Endothelial cell of umbilical vein (primary cell): ENCODE measurements at regions not wholly inside any gene's neighbourhood (a gene's known extent, or its start where the extent isn't known, plus 50 kb on each side); places are given as distances from the start of the nearest gene placed in this dataset.

Experiments used
- BruUV-seq: library from RNA; stranded (reverse); fragments of 400-500 nt; replicated peaks from 2 replicates; lab custom pipeline; 2021; lab: Mats Ljungman, UMichigan
- CTCF ChIA-PET: fragments of 300-600, 350-600 bp; sonication (Branson Sonifier 250); formaldehyde crosslinking; loops from one replicate; lab custom pipeline; 2021; ENCODE audit warnings: antibody characterized with exemption, inconsistent platforms; lab: Charles Lee
- POLR2A ChIA-PET: fragments of 300-600, 350-600 bp; sonication (Branson Sonifier 250); formaldehyde crosslinking; loops from one replicate; lab custom pipeline; 2021; ENCODE audit warnings: antibody characterized with exemption, inconsistent platforms; lab: Charles Lee
- DNase-seq: peaks from one replicate; pipeline ENCODE4 v3.0.0-alpha.2; 2011; ENCODE audit warnings: low read depth, low spot score
- FAIRE-seq: peaks from 2 replicates; lab custom pipeline; 2011; peaks lifted over from hg19 to GRCh38; lab: Jason Lieb, UNC
- H2AFZ ChIP-seq: 2 replicates; pipeline ENCODE4 v1.6.0; 2012; ENCODE audit warnings: low read depth, low read length, control low read depth, inconsistent platforms
- H3K27ac ChIP-seq: 2 replicates; pipeline ENCODE4 v1.5.1; 2011; ENCODE audit warnings: low read depth, mild to moderate bottlenecking, control low read depth, low read length, moderate library complexity; ENCODE audit not compliant: insufficient read depth
- H3K27me3 ChIP-seq, 2 experiments: 2 replicates each; pipeline versions ENCODE4 v1.6.0 to v1.6.1; 2011; ENCODE audit warnings: low read length in 2 of 2, mixed read lengths in 1 of 2; ENCODE audit not compliant: control insufficient read depth in 2 of 2, insufficient read depth in 2 of 2
- H3K36me3 ChIP-seq, 2 experiments: 2 replicates in 1 of 2; 3 replicates in 1 of 2; pipeline ENCODE4 v1.5.1; 2011; ENCODE audit warnings: low read length in 2 of 2, mild to moderate bottlenecking in 1 of 2, moderate library complexity in 1 of 2; ENCODE audit not compliant: control insufficient read depth in 2 of 2, insufficient read depth in 2 of 2; ENCODE audit errors: extremely low read depth in 1 of 2
- H3K4me1 ChIP-seq: 3 replicates; pipeline ENCODE4 v1.5.1; 2011; ENCODE audit warnings: mild to moderate bottlenecking, low read length; ENCODE audit not compliant: control insufficient read depth, insufficient read depth; ENCODE audit errors: extremely low read depth
- H3K4me2 ChIP-seq: 2 replicates; pipeline ENCODE4 v1.6.1; 2011; ENCODE audit warnings: low read length, control low read depth, mixed read lengths; ENCODE audit not compliant: insufficient read depth
- H3K4me3 ChIP-seq, 3 experiments: fragments of 200-600 bp in 1 of 3; sonication (generic), shearing (Covaris generic) in 1 of 3; replicated peaks in 1 of 3; 2 replicates each; pipeline ENCODE4 v1.5.1; 2011 to 2016; ENCODE audit warnings: control low read depth in 3 of 3, low read length in 3 of 3, mild to moderate bottlenecking in 2 of 3, inconsistent platforms in 1 of 3, low read depth in 1 of 3, moderate library complexity in 1 of 3; ENCODE audit not compliant: insufficient read depth in 1 of 3
- H3K79me2 ChIP-seq: 2 replicates; pipeline ENCODE4 v1.6.0; 2012; ENCODE audit warnings: low read length, inconsistent platforms; ENCODE audit not compliant: control insufficient read depth, insufficient read depth
- H3K9ac ChIP-seq: replicated peaks from 2 replicates; pipeline ENCODE3; 2011; ENCODE audit warnings: low read length, control low read depth; ENCODE audit not compliant: insufficient read depth; ENCODE audit errors: extremely low read depth
- H3K9me1 ChIP-seq: replicated peaks from 3 replicates; pipeline ENCODE4 v1.6.0; 2011; ENCODE audit warnings: mild to moderate bottlenecking, low read length; ENCODE audit not compliant: control insufficient read depth, insufficient read depth; ENCODE audit errors: extremely low read depth
- H3K9me3 ChIP-seq: replicated peaks from 2 replicates; pipeline ENCODE4 v1.5.1; 2012; ENCODE audit warnings: low read length, inconsistent platforms; ENCODE audit not compliant: control insufficient read depth, insufficient read depth
- H4K20me1 ChIP-seq: replicated peaks from 2 replicates; pipeline ENCODE3; 2011; ENCODE audit warnings: mild to moderate bottlenecking, low read length; ENCODE audit not compliant: control insufficient read depth, insufficient read depth; ENCODE audit errors: extremely low read depth
- EZH2 ChIP-seq: IDR thresholded peaks from 2 replicates; pipeline ENCODE4 v1.6.1; 2012; ENCODE audit warnings: borderline replicate concordance, low read depth, mild to moderate bottlenecking, moderate library complexity, low read length, inconsistent platforms; ENCODE audit not compliant: severe bottlenecking
- FOS ChIP-seq: IDR thresholded peaks from 2 replicates; pipeline ENCODE4 v1.6.1; 2011; ENCODE audit warnings: mild to moderate bottlenecking, low read length, moderate library complexity, borderline replicate concordance; ENCODE audit not compliant: insufficient read depth
- GATA2 ChIP-seq: IDR thresholded peaks from 2 replicates; pipeline ENCODE4 v1.7.0; 2011; ENCODE audit warnings: low read depth, mild to moderate bottlenecking, moderate library complexity, mixed read lengths, low read length; ENCODE audit not compliant: insufficient read length, insufficient read depth
- JUN ChIP-seq: IDR thresholded peaks from 2 replicates; pipeline ENCODE4 v1.6.1; 2011; ENCODE audit warnings: borderline replicate concordance, low read depth; ENCODE audit not compliant: insufficient read length, insufficient read depth
- MYC ChIP-seq: IDR thresholded peaks from one replicate; pipeline ENCODE4 v1.6.1; 2011; ENCODE audit warnings: mild to moderate bottlenecking, low read depth, low read length
- POLR2A ChIP-seq: IDR thresholded peaks from 2 replicates; pipeline ENCODE4 v1.6.1; 2012; ENCODE audit warnings: low read depth, mild to moderate bottlenecking, control low read depth, low read length
- POLR2AphosphoS5 ChIP-seq: IDR thresholded peaks from 2 replicates; pipeline ENCODE4 v1.6.1; 2012; ENCODE audit warnings: low read depth, mild to moderate bottlenecking, control low read depth, low read length, moderate library complexity; ENCODE audit not compliant: insufficient read depth
- dilution Hi-C: fragments of 300-500 bp; cut with MboI; formaldehyde crosslinking; loops from one replicate; pipeline ENCODE4 v1.15.0; 2019; ENCODE audit warnings: low sequenced_read_pairs; ENCODE audit not compliant: extremely low pct_ligation_motif_present
- intact Hi-C: fragments of 100-400 bp; cut with micrococcal nuclease; formaldehyde crosslinking; loops from one replicate; pipeline ENCODE4 v1.10.0; 2022
- TF ChIP-seq, protein P1 (sequence below), 2 donors: IDR thresholded peaks; 1 replicate in 1 of 2; 2 replicates in 1 of 2; pipeline ENCODE4 v1.5.1; 2011; ENCODE audit warnings: low read length in 2 of 2, mild to moderate bottlenecking in 2 of 2, moderate library complexity in 2 of 2, control low read depth in 1 of 2, inconsistent platforms in 1 of 2, low read depth in 1 of 2; ENCODE audit not compliant: insufficient read depth in 1 of 2; ENCODE audit errors: extremely low read depth in 1 of 2
- TF ChIP-seq, protein P2 (sequence below): IDR thresholded peaks from 2 replicates; pipeline ENCODE4 v1.6.1; 2011; ENCODE audit not compliant: insufficient read depth, insufficient read length

DNA sequence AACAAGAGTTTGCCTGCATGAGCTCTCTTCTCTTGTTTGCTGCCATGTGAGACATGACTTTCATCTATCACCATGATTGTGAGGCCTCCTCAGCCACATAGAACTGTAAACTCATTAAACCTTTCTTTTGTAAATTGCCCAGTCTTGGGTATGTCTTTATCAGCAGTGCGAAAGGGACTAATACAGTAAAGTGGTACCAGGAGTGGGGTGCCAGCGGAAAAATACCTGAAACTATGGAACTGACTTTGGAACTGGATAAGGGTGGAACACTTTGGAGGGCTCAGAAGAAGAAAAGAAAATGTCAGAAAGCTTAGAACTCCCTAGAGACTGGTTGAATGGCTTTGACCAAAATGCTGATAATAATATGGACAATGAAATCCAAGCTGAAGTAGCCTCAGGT is 260.9 kb downstream of the DSC3 start:
- dilution Hi-C loops = no loop called here
- CTCF ChIA-PET = no interaction called here

More for the DNA sequence above, 260.9 kb downstream of the DSC3 start:
- Histone ChIP-seq H2AFZ (no peak overlapping the region), H3K79me2 (no peaks in the 10 kb centered on the region), H4K20me1 (no peaks in the 10 kb centered on the region), H3K9me3 (peaks cover 2% of the 10 kb centered on the region), H3K27ac (no peak overlapping the region), H3K9me1 (no peaks in the 10 kb centered on the region), H3K36me3 (no peaks in the 10 kb centered on the region), H3K4me3 (no peak overlapping the region), H3K4me2 (no peak overlapping the region), H3K27me3 (no peaks in the 10 kb centered on the region), H3K4me1 (no peaks in the 10 kb centered on the region), H3K9ac (no peak overlapping the region)
- TF ChIP-seq, protein P1, sequence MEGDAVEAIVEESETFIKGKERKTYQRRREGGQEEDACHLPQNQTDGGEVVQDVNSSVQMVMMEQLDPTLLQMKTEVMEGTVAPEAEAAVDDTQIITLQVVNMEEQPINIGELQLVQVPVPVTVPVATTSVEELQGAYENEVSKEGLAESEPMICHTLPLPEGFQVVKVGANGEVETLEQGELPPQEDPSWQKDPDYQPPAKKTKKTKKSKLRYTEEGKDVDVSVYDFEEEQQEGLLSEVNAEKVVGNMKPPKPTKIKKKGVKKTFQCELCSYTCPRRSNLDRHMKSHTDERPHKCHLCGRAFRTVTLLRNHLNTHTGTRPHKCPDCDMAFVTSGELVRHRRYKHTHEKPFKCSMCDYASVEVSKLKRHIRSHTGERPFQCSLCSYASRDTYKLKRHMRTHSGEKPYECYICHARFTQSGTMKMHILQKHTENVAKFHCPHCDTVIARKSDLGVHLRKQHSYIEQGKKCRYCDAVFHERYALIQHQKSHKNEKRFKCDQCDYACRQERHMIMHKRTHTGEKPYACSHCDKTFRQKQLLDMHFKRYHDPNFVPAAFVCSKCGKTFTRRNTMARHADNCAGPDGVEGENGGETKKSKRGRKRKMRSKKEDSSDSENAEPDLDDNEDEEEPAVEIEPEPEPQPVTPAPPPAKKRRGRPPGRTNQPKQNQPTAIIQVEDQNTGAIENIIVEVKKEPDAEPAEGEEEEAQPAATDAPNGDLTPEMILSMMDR (IDR thresholded peaks at IDR 0.05; ENCODE audit: extremely low read depth in 1 of 2, insufficient read depth in 1 of 2, low read depth in 1 of 2, low read length in 2 of 2) = no peak
- no peak for TF ChIP-seq POLR2A
- no peak for TF ChIP-seq FOS
- TF ChIP-seq POLR2AphosphoS5 = no peak
- no peak for TF ChIP-seq JUN
- TF ChIP-seq GATA2 = no peak
- TF ChIP-seq, protein P2, sequence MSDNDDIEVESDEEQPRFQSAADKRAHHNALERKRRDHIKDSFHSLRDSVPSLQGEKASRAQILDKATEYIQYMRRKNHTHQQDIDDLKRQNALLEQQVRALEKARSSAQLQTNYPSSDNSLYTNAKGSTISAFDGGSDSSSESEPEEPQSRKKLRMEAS = no peak
- TF ChIP-seq MYC = no peak
- TF ChIP-seq EZH2 = no peak
- intact Hi-C loops = no loop called here
- FAIRE-seq = no peak
- BruUV-seq = no TSS peak
- no peak for DNase-seq
- POLR2A ChIA-PET = no interaction called here
